GM12872 (cell line): ENCODE measurements at regions not wholly inside any gene's neighbourhood (a gene's known extent, or its start where the extent isn't known, plus 50 kb on each side); places are given as distances from the start of the nearest gene placed in this dataset.

Experiments used
- CTCF ChIP-seq: IDR thresholded peaks from 3 replicates; pipeline ENCODE4 v1.5.1; 2011; ENCODE audit warnings: low read depth, mild to moderate bottlenecking, low read length, moderate library complexity; ENCODE audit not compliant: insufficient read depth

DNA sequence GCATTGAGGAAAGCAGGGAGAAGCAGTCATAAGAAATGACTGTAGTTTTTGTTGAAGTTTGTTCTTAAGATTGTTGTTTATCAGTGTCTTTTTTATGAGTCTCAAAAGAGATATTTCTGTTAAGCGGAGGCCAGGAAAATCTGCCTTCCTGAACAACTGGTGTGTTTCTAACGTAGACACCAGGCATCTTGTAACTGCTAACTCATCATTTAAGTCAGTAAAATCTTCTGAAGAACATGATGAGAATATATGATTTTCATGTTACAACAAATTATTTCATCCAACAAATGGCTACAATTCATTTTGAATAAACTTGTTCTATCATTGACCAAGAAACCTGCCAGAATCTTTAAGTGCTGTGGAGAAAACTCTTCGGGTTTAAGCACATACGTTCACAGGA lies 84.0 kb downstream of the RPS12 start:
- no peak for TF ChIP-seq CTCF

DNA sequence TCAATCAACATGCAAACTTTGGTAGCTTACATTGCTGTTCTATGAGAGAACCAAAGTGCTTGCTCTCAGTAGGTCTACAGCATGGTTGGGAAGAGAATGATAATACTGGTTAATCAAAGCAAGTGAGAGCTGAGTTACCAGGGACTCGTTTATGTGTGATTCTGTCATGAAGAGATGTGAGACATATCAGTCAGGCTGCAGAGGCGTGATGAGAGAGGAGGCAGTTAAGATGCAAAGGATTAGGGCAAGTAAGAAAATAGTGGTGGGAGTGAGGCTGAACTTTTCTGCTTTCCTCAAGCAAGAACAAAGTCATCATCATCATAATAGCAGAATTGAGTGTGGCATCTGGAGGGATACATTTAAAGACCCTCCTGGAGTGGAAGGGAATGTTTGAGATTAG lies 86.5 kb downstream of the RPS12 start:
- TF ChIP-seq CTCF, result no peak

GRCh38 chr6:132902901-132903300 lies 88.5 kb downstream of the RPS12 start:
- TF ChIP-seq CTCF, result no peak

DNA sequence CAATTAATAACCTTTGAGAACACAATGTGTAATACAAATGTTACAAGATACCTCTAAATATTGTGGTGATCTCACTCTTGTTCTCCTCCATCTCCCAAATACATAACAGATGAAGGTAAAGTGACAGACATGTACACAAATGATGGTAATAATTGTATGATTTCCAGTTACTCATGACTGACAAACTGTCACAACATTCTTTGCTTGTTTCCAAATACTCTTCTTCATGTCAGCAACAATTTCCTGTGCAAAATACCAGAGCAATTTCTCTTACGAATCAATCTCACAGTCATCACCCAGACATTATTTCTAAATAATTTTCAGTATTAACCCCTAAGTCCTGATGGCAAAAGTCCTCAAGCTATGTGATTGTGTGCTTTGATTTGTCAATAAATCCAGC lies 92.9 kb downstream of the RPS12 start:
- TF ChIP-seq CTCF, result no peak

- TF ChIP-seq CTCF, result no peak
Measured at GRCh38 chr6:132907914-132908313, 93.5 kb downstream of the RPS12 start.

DNA sequence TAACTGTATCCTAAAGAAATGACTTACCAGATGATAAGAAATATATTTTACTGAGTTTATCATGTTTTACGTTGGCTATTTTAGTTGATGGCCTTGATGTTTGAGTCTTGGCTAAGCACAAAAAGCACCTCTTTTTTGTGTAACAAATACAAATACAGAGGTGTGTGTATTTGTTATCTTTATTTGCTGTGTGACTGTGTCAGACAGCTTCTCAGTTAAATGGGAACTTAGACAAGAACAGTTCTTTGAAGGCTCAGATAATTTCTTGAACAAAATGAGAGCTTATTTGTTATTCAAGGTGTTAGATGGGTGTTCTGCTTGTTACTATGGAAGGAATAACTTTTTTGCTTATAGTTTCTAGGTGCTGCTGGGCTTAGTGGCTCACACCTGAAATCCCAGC lies 95.4 kb downstream of the RPS12 start:
- TF ChIP-seq CTCF, result no peak

DNA sequence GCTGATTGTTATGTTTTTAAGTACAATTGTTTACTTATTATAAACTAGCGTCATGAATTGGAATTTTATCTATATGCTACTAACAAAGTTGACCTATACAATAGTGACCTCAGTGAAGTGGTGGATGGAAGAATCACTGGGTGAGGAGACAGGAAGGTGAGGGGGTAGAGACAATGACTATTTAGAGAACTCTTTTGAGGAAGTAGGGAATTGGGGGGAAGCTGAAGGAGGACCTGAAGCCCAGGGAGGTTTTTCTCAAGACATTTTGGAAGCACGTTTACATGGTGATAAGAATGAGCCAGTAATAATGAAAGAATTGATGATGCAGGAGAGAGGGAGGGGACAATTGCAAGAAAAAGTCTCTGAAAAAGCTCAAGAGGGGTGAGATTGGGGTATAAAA lies 96.4 kb downstream of the RPS12 start:
- TF ChIP-seq CTCF, result no peak
